GM21786 (cell line): ENCODE measurements at regions not wholly inside any gene's neighbourhood (a gene's known extent, or its start where the extent isn't known, plus 50 kb on each side); places are given as distances from the start of the nearest gene placed in this dataset.
"Not testable (repeated sequence)": the region's sequence is repeated elsewhere in the genome, so short reads cannot be mapped to it uniquely, and the experiment has no call there.

Source experiments
- ATAC-seq: cut with Tn5 transposase; IDR thresholded peaks from one replicate; pipeline ENCODE4 v1.9.1; 2021; ENCODE audit not compliant: unreplicated experiment

- ATAC-seq = no peak
Measured at GRCh38 chr2:129361688-129362087, 617.8 kb upstream of the RAB6C start.

GRCh38 chr2:129366263-129366662 is 613.2 kb upstream of the RAB6C start:
- no peak for ATAC-seq

GRCh38 chr2:129367107-129367506 is 612.4 kb upstream of the RAB6C start:
- ATAC-seq = no peak

- ATAC-seq = peak; percentile 43
Measured at GRCh38 chr2:129369437-129369836, 610.0 kb upstream of the RAB6C start.

- ATAC-seq = no peak
Measured at GRCh38 chr2:129374452-129374851, 605.0 kb upstream of the RAB6C start.

GRCh38 chr2:129375632-129376425 is 603.6 kb upstream of the RAB6C start:
- ATAC-seq = no peak

GRCh38 chr2:129376426-129377077 is 602.9 kb upstream of the RAB6C start:
- ATAC-seq = no peak

- no peak for ATAC-seq
Measured at GRCh38 chr2:129377078-129377469, 602.4 kb upstream of the RAB6C start.

- ATAC-seq = no peak
Measured at GRCh38 chr2:129378186-129378585, 601.3 kb upstream of the RAB6C start.

GRCh38 chr2:129379411-129379810 is 600.1 kb upstream of the RAB6C start:
- ATAC-seq = peak; percentile 68

GRCh38 chr2:129381789-129382188 is 597.7 kb upstream of the RAB6C start:
- ATAC-seq = no peak

GRCh38 chr2:129388870-129389269 is 590.6 kb upstream of the RAB6C start:
- no peak for ATAC-seq

GRCh38 chr2:129393816-129394215 is 585.6 kb upstream of the RAB6C start:
- ATAC-seq = no peak

- peak; percentile 64 for ATAC-seq
Measured at GRCh38 chr2:129396980-129397599, 582.4 kb upstream of the RAB6C start.

- ATAC-seq = no peak
Measured at GRCh38 chr2:129400826-129401225, 578.6 kb upstream of the RAB6C start.

GRCh38 chr2:129402076-129402475 is 577.4 kb upstream of the RAB6C start:
- ATAC-seq = no peak

- ATAC-seq = no peak
Measured at GRCh38 chr2:129404000-129404685, 575.3 kb upstream of the RAB6C start.

- no peak for ATAC-seq
Measured at GRCh38 chr2:129408570-129408969, 570.9 kb upstream of the RAB6C start.

GRCh38 chr2:129417041-129417440 is 562.4 kb upstream of the RAB6C start:
- not testable (repeated sequence) for ATAC-seq

- ATAC-seq = no peak
Measured at GRCh38 chr2:129422028-129422427, 557.4 kb upstream of the RAB6C start.

- no peak for ATAC-seq
Measured at GRCh38 chr2:129428086-129428660, 551.3 kb upstream of the RAB6C start.
